Loucy (cell line): ENCODE measurements at regions not wholly inside any gene's neighbourhood (a gene's known extent, or its start where the extent isn't known, plus 50 kb on each side); places are given as distances from the start of the nearest gene placed in this dataset.

Experiments
- H2AFZ ChIP-seq: fragments of 200-600 bp; sonication (generic); 2 replicates; pipeline ENCODE4 v1.6.0; 2016; ENCODE audit warnings: antibody characterized with exemption, mild to moderate bottlenecking, low read length, moderate library complexity
- H3F3A ChIP-seq: fragments of 200-600 bp; 2 replicates; pipeline ENCODE4 v1.6.0; 2016; ENCODE audit warnings: antibody characterized with exemption, low read depth, mild to moderate bottlenecking
- H3K27me3 ChIP-seq: fragments of 200-600 bp; sonication (generic); 2 replicates; pipeline ENCODE4 v1.6.1; 2014; ENCODE audit warnings: low read length, mild to moderate bottlenecking; ENCODE audit not compliant: insufficient read depth, poor library complexity, severe bottlenecking
- H3K36me3 ChIP-seq: fragments of 200-600 bp; sonication (generic); 2 replicates; pipeline ENCODE4 v1.6.1; 2016; ENCODE audit warnings: low read length; ENCODE audit not compliant: insufficient read depth
- H3K4me1 ChIP-seq: fragments of 200-600 bp; sonication (generic); 2 replicates; pipeline ENCODE4 v1.5.1; 2014; ENCODE audit warnings: low read length, mild to moderate bottlenecking; ENCODE audit not compliant: insufficient read depth, poor library complexity, severe bottlenecking
- H3K4me2 ChIP-seq: fragments of 200-600 bp; sonication (generic); 2 replicates; pipeline ENCODE4 v1.6.0; 2014; ENCODE audit warnings: antibody characterized with exemption, low read length, low read depth, mild to moderate bottlenecking; ENCODE audit not compliant: poor library complexity, severe bottlenecking
- H3K4me3 ChIP-seq: fragments of 200-600 bp; sonication (generic); 2 replicates; pipeline ENCODE4 v1.5.1; 2014; ENCODE audit warnings: low read length, mild to moderate bottlenecking, mixed read lengths; ENCODE audit not compliant: poor library complexity, severe bottlenecking
- H3K79me2 ChIP-seq: fragments of 200-600 bp; sonication (generic); 2 replicates; pipeline ENCODE4 v1.6.1; 2014; ENCODE audit warnings: low read length; ENCODE audit not compliant: insufficient read depth
- H3K9ac ChIP-seq: fragments of 200-600 bp; sonication (generic); 2 replicates; pipeline ENCODE4 v1.6.0; 2014; ENCODE audit warnings: mild to moderate bottlenecking, low read depth, low read length, moderate library complexity; ENCODE audit not compliant: poor library complexity, severe bottlenecking
- H3K9me2 ChIP-seq: fragments of 200-600 bp; sonication (generic); replicated peaks from 2 replicates; pipeline ENCODE4 v1.6.1; 2016; ENCODE audit warnings: low read depth, low read length, mixed read lengths
- H3K9me3 ChIP-seq: fragments of 200-600 bp; sonication (generic); 2 replicates; pipeline ENCODE4 v1.6.1; 2014; ENCODE audit warnings: mild to moderate bottlenecking, antibody characterized with exemption, low read length, low read depth; ENCODE audit not compliant: insufficient read depth
- H4K20me1 ChIP-seq: fragments of 200-600 bp; sonication (generic); 2 replicates; pipeline ENCODE4 v1.6.0; 2014; ENCODE audit warnings: antibody characterized with exemption, low read length, mild to moderate bottlenecking; ENCODE audit not compliant: insufficient read depth, poor library complexity, severe bottlenecking
- CTCF ChIP-seq: fragments of 200-600 bp; sonication (generic); conservative IDR thresholded peaks from 2 replicates; pipeline ENCODE4 v1.5.1; 2014; ENCODE audit warnings: mild to moderate bottlenecking, antibody characterized with exemption, low read length
- EZH2phosphoT487 ChIP-seq: fragments of 200-600 bp; IDR thresholded peaks from 2 replicates; pipeline ENCODE4 v1.6.1; 2018; ENCODE audit warnings: antibody characterized with exemption, mild to moderate bottlenecking, moderate library complexity, borderline replicate concordance

GRCh38 chr18:43869451-43870008 is 592.2 kb upstream of the SYT4 start:
- Histone ChIP-seq H3K9ac (no peak overlapping the region), H3K4me2 (no peak overlapping the region), H2AFZ (no peak overlapping the region), H3K9me2 (no peaks in the 10 kb centered on the region), H3K4me1 (no peaks in the 10 kb centered on the region), H3K4me3 (no peak overlapping the region), H4K20me1 (no peaks in the 10 kb centered on the region), H3K79me2 (no peaks in the 10 kb centered on the region), H3K27me3 (no peaks in the 10 kb centered on the region), H3F3A (no peaks in the 10 kb centered on the region), H3K9me3 (no peaks in the 10 kb centered on the region), H3K36me3 (no peaks in the 10 kb centered on the region)
- TF ChIP-seq EZH2phosphoT487 (no peak), CTCF (no peak)

- Histone ChIP-seq H3K9ac (no peak overlapping the region), H3K27me3 (no peaks in the 10 kb centered on the region), H3K79me2 (no peaks in the 10 kb centered on the region), H3K36me3 (no peaks in the 10 kb centered on the region), H3K9me3 (no peaks in the 10 kb centered on the region), H4K20me1 (no peaks in the 10 kb centered on the region), H3K9me2 (no peaks in the 10 kb centered on the region), H2AFZ (no peak overlapping the region), H3K4me3 (no peak overlapping the region), H3F3A (no peaks in the 10 kb centered on the region), H3K4me1 (no peaks in the 10 kb centered on the region), H3K4me2 (no peak overlapping the region)
- TF ChIP-seq EZH2phosphoT487 = no peak
- TF ChIP-seq CTCF = no peak
Measured at GRCh38 chr18:43870626-43871025, 593.3 kb upstream of the SYT4 start.

GRCh38 chr18:43875511-43875910 is 598.2 kb upstream of the SYT4 start:
- Histone ChIP-seq H3F3A (no peaks in the 10 kb centered on the region), H3K4me2 (no peak overlapping the region), H3K9me3 (no peaks in the 10 kb centered on the region), H3K27me3 (no peaks in the 10 kb centered on the region), H3K79me2 (no peaks in the 10 kb centered on the region), H3K9me2 (no peaks in the 10 kb centered on the region), H3K4me3 (no peak overlapping the region), H3K36me3 (no peaks in the 10 kb centered on the region), H3K4me1 (no peaks in the 10 kb centered on the region), H3K9ac (no peak overlapping the region), H2AFZ (no peak overlapping the region), H4K20me1 (no peaks in the 10 kb centered on the region)
- TF ChIP-seq CTCF (no peak), EZH2phosphoT487 (no peak)
